Thymus (tissue), 11 donors: ENCODE measurements at regions not wholly inside any gene's neighbourhood (a gene's known extent, or its start where the extent isn't known, plus 50 kb on each side); places are given as distances from the start of the nearest gene placed in this dataset.

ENCODE experiments used
- DNase-seq, 9 donors: peaks; one replicate each; pipeline ENCODE4 v3.0.0-alpha.2; 2013; ENCODE audit warnings: low spot score in 9 of 9, low read depth in 6 of 9, missing footprints in 1 of 9
- H3K27ac ChIP-seq, 2 donors: one replicate each; pipeline ENCODE4 v1.5.1; 2013; ENCODE audit warnings: control low read depth in 1 of 2, low read depth in 1 of 2, low read length in 1 of 2, mild to moderate bottlenecking in 1 of 2, moderate library complexity in 1 of 2
- H3K27me3 ChIP-seq, 2 donors: one replicate each; pipeline ENCODE4 v1.5.1; 2013; ENCODE audit warnings: low read length in 1 of 2; ENCODE audit not compliant: control insufficient read depth in 2 of 2, insufficient read depth in 1 of 2
- H3K36me3 ChIP-seq, 2 donors: one replicate each; pipeline ENCODE4 v1.5.1; 2013; ENCODE audit warnings: low read length in 1 of 2, mild to moderate bottlenecking in 1 of 2, moderate library complexity in 1 of 2; ENCODE audit not compliant: control insufficient read depth in 2 of 2, insufficient read depth in 2 of 2
- H3K4me1 ChIP-seq, 2 donors: one replicate each; pipeline ENCODE4 v1.5.1; 2013; ENCODE audit warnings: low read length in 2 of 2; ENCODE audit not compliant: control insufficient read depth in 2 of 2, insufficient read depth in 2 of 2
- H3K4me3 ChIP-seq, 2 donors: one replicate each; pipeline ENCODE4 v1.5.1; 2013; ENCODE audit warnings: low read length in 2 of 2, control low read depth in 1 of 2, mild to moderate bottlenecking in 1 of 2
- H3K9me3 ChIP-seq, 2 donors: one replicate each; pipeline ENCODE4 v1.5.1; 2013; ENCODE audit warnings: low read length in 1 of 2, mild to moderate bottlenecking in 1 of 2; ENCODE audit not compliant: control insufficient read depth in 2 of 2, insufficient read depth in 1 of 2
- WGBS: extraction: QIAGEN DNeasy Blood & Tissue Kit; methylation state at CpG from one replicate; pipeline ENCODE4 v1.1.7; 2013; 5-methylcytosine and 5-hydroxymethylcytosine counted together
- donor health status: healthy.

DNA sequence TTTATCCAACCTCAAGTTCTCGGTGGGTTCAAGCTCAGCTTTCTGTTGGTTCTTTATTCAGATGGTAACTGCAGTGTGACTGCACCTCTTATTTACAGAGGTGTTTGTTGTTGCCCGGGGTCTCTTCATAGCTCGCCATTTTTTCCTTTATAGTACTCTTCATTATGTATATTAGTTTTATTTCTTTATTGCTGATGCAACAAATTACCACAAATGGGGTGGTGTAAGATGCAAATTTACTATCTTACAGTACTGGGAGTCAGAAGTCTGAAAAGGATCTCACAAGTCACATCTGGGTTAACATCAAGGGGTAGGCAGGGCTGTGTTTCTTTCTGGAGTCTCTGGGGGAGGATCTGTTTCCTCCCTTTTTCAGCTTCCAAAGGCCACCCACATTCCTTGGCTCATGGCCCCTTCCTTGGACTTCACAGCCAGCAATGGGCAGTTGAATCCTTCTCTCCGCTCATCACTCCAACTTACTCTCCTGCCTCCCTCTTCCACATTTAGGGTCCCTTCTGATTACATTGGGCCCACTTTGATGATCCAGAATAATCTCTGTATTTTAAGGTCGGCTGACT lies 241.2 kb downstream of the HAPSTR1 start:
- 96% methylated on average over 5 of the region's 5 CpGs for WGBS
- no peak for DNase-seq
- H3K36me3 ChIP-seq: no peaks in the 10 kb centered on the region
- H3K4me1 ChIP-seq: no peaks in the 10 kb centered on the region
- no peaks in the 10 kb centered on the region for H3K27me3 ChIP-seq
- no peak overlapping the region for H3K27ac ChIP-seq
- no peak overlapping the region for H3K4me3 ChIP-seq
- no peaks in the 10 kb centered on the region for H3K9me3 ChIP-seq

- H3K27me3 ChIP-seq: no peaks in the 10 kb centered on the region
- H3K36me3 ChIP-seq: no peaks in the 10 kb centered on the region
- no peak for DNase-seq
- no peak overlapping the region for H3K27ac ChIP-seq
- no peaks in the 10 kb centered on the region for H3K9me3 ChIP-seq
- 93% methylated on average over 2 of the region's 2 CpGs for WGBS
- H3K4me3 ChIP-seq: no peak overlapping the region
- no peaks in the 10 kb centered on the region for H3K4me1 ChIP-seq
These were observed 242.0 kb downstream of the HAPSTR1 start for GRCh38 chr16:9333469-9333868.

DNA sequence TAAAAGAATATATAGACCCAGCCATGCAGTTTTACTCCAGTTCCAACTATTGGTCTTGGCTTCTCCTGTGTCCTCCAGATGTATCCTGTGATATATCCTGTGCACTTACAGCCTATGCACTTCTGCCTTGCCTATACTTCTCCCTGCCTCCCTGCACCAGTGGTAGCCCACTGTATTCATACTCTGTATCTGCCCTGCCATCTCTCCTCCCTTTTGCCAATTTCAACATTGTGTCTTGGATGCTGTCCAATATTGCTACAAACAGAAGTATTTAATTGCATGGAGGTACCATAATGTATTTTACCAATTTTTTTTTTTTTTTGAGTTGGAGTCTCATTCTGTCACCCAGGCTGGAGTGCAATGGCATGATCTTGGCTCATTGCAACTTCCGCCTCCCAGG lies 242.7 kb downstream of the HAPSTR1 start:
- H3K9me3 ChIP-seq: no peaks in the 10 kb centered on the region
- no peaks in the 10 kb centered on the region for H3K36me3 ChIP-seq
- H3K27ac ChIP-seq: no peak overlapping the region
- H3K4me3 ChIP-seq: no peak overlapping the region
- 100% methylated on average over 1 of the region's 1 CpG for WGBS
- no peaks in the 10 kb centered on the region for H3K27me3 ChIP-seq
- H3K4me1 ChIP-seq: no peaks in the 10 kb centered on the region
- no peak for DNase-seq

DNA sequence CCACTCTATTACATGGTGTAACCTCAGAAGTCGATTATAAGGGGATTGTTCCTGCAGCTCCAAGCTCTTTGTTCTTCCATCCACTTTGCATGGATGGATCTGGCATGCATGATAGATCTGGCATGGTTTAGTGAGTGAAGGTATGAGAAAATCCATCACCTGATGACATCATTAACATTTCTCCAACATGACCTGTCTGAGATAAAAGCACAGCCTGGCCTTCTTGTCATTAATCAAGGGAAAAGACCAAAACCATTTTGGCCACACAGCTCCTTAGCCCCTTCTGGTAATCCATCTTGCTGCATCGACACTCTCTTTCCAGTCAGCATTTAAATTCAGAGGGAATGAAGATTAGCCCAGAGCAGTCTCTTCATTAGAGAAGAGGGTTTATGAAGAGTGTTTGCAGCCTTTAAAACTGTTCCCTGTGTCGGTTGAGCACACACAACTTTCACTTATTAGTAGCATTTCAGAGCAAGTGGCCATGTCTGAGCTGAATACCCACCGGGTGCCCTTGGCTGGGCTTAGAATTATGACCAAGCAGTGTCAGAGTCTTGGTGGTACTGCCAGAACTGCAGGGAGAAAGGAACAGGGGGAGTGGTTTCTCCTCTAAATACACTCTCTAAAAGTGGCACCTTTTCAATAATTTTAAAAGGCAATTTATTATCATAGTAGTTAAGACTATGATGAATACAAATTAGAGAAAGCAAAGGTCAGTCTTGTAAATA lies 246.0 kb downstream of the HAPSTR1 start:
- WGBS: 79% methylated on average over 4 of the region's 4 CpGs
- Histone ChIP-seq H3K4me1 (no peaks in the 10 kb centered on the region), H3K9me3 (no peaks in the 10 kb centered on the region), H3K27ac (no peak overlapping the region), H3K27me3 (no peaks in the 10 kb centered on the region), H3K4me3 (no peak overlapping the region), H3K36me3 (no peaks in the 10 kb centered on the region)
- DNase-seq: no peak

DNA sequence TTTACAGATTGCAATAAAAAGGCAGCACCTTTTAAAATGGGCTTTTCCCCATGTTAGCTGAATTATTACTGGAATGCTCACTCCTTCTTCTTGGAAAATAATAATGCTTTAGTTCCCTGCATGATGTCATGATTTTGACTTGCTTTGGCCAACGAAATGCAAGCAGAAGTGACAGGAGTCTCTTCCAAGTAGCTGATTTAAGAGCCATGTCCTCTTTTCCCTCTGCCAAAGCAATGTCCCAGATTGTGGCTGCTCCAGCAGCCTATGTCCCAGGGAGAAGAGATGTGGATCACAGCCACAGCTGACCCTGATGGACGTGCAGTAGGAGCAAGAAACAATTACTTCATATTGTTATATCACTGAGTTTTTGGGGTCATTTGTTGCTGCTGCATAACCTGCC lies 246.6 kb downstream of the HAPSTR1 start:
- no peak overlapping the region for H3K4me3 ChIP-seq
- H3K4me1 ChIP-seq: no peaks in the 10 kb centered on the region
- H3K27me3 ChIP-seq: no peaks in the 10 kb centered on the region
- no peak for DNase-seq
- no peaks in the 10 kb centered on the region for H3K36me3 ChIP-seq
- 59% methylated on average over 2 of the region's 2 CpGs for whole genome bisulfite sequencing
- no peak overlapping the region for H3K27ac ChIP-seq
- H3K9me3 ChIP-seq: no peaks in the 10 kb centered on the region

DNA sequence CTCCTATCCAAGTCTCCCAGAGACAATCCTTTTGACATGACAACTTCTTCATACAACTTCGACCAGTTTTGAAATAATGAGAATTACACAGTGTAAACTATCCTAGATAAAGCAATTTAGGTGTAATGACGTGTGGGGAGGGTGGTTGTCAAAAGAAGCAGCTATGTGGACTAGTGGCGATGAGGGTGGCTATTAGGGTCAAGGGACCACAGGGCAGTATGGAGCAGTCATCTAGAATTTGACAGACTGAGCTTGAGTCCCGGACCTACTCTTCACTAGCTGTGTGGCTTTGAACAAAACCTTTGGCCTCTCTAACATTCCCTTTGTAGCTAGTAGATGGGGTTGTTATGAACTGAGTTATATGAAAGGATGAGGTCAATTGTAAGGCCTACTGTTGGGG lies 247.1 kb downstream of the HAPSTR1 start:
- no peak for DNase-seq
- H3K36me3 ChIP-seq: no peaks in the 10 kb centered on the region
- no peaks in the 10 kb centered on the region for H3K9me3 ChIP-seq
- no peak overlapping the region for H3K27ac ChIP-seq
- 88% methylated on average over 4 of the region's 4 CpGs for WGBS
- H3K4me1 ChIP-seq: no peaks in the 10 kb centered on the region
- H3K4me3 ChIP-seq: no peak overlapping the region
- H3K27me3 ChIP-seq: no peaks in the 10 kb centered on the region

- no peaks in the 10 kb centered on the region for H3K4me1 ChIP-seq
- WGBS: 87% methylated on average over 15 of the region's 15 CpGs
- no peak overlapping the region for H3K4me3 ChIP-seq
- H3K9me3 ChIP-seq: no peaks in the 10 kb centered on the region
- DNase-seq: no peak
- H3K27ac ChIP-seq: no peak overlapping the region
- H3K27me3 ChIP-seq: no peaks in the 10 kb centered on the region
- H3K36me3 ChIP-seq: no peaks in the 10 kb centered on the region
These were observed 249.2 kb downstream of the HAPSTR1 start for GRCh38 chr16:9340526-9341256.

DNA sequence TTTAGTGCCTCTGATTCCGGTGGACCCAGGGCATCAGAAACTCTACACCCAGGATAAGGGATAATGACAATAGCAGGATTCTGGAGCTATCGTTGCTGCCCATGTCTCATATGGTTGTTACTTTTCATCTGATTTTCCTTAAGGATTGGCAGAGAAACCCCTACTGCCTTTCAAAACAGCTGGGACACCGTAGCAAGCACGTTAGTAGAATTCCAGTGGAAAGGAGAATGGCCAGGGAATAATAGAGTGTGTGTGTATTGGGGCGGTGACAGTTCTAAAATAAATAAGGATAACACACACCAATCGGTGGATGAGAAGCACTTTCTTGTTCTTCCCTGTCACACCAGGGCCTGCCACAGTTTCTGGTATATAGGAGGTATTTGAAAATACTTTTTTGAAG lies 251.8 kb downstream of the HAPSTR1 start:
- no peak overlapping the region for H3K4me3 ChIP-seq
- no peaks in the 10 kb centered on the region for H3K27me3 ChIP-seq
- WGBS: 83% methylated on average over 6 of the region's 6 CpGs
- H3K9me3 ChIP-seq: no peaks in the 10 kb centered on the region
- no peaks in the 10 kb centered on the region for H3K4me1 ChIP-seq
- H3K27ac ChIP-seq: no peak overlapping the region
- H3K36me3 ChIP-seq: no peaks in the 10 kb centered on the region
- no peak for DNase-seq

GRCh38 chr16:9344508-9344907 lies 253.1 kb downstream of the HAPSTR1 start:
- 44% methylated on average over 4 of the region's 4 CpGs for WGBS
- H3K4me1 ChIP-seq: no peaks in the 10 kb centered on the region
- no peak overlapping the region for H3K27ac ChIP-seq
- DNase-seq: no peak
- no peaks in the 10 kb centered on the region for H3K36me3 ChIP-seq
- no peaks in the 10 kb centered on the region for H3K9me3 ChIP-seq
- H3K4me3 ChIP-seq: no peak overlapping the region
- H3K27me3 ChIP-seq: no peaks in the 10 kb centered on the region
